H9 (cell line): ENCODE measurements at regions not wholly inside any gene's neighbourhood (a gene's known extent, or its start where the extent isn't known, plus 50 kb on each side); places are given as distances from the start of the nearest gene placed in this dataset.
A peak's percentile ranks its signal among the peaks of the same experiment; 100 is the strongest.

Source experiments
- DNase-seq: peaks from one replicate; pipeline ENCODE4 v3.0.0-alpha.2; 2017
- H2AFZ ChIP-seq: one replicate; pipeline ENCODE4 v1.6.1; 2013; ENCODE audit warnings: mild to moderate bottlenecking, low read length, control low read depth, moderate library complexity
- H2AK5ac ChIP-seq: 2 replicates; pipeline ENCODE4 v1.6.1; 2013; ENCODE audit warnings: low read length, control low read depth, mixed read lengths; ENCODE audit not compliant: insufficient read length
- H2BK120ac ChIP-seq: one replicate; pipeline ENCODE4 v1.6.1; 2013; ENCODE audit warnings: low read depth, mild to moderate bottlenecking, low read length, control low read depth, inconsistent platforms; ENCODE audit not compliant: poor library complexity, severe bottlenecking
- H2BK12ac ChIP-seq: 2 replicates; pipeline ENCODE4 v1.6.1; 2013; ENCODE audit warnings: low read length, control low read depth, mixed read lengths, low read depth; ENCODE audit not compliant: insufficient read length
- H2BK15ac ChIP-seq: 2 replicates; pipeline ENCODE4 v1.6.1; 2013; ENCODE audit warnings: low read depth, low read length, control low read depth
- H2BK20ac ChIP-seq: one replicate; pipeline ENCODE4 v1.6.1; 2013; ENCODE audit warnings: low read depth, mild to moderate bottlenecking, low read length, control low read depth, inconsistent platforms; ENCODE audit not compliant: poor library complexity, severe bottlenecking
- H2BK5ac ChIP-seq: 2 replicates; pipeline ENCODE4 v1.6.1; 2013; ENCODE audit warnings: low read length, control low read depth, mixed read lengths; ENCODE audit not compliant: insufficient read length
- H3K14ac ChIP-seq: 2 replicates; pipeline ENCODE4 v1.6.1; 2013; ENCODE audit warnings: low read length, control low read depth; ENCODE audit not compliant: insufficient read depth
- H3K18ac ChIP-seq: 2 replicates; pipeline ENCODE4 v1.6.1; 2013; ENCODE audit warnings: low read depth, mild to moderate bottlenecking, mixed read lengths, low read length, control low read depth; ENCODE audit not compliant: insufficient read length
- H3K23ac ChIP-seq: 2 replicates; pipeline ENCODE4 v1.6.1; 2013; ENCODE audit warnings: low read length, control low read depth, mixed read lengths, low read depth; ENCODE audit not compliant: insufficient read length
- H3K23me2 ChIP-seq: 2 replicates; pipeline ENCODE4 v1.6.1; 2013; ENCODE audit warnings: low read depth, mild to moderate bottlenecking, mixed read lengths, low read length, control low read depth; ENCODE audit not compliant: insufficient read length, poor library complexity, severe bottlenecking
- H3K27ac ChIP-seq: 2 replicates; pipeline ENCODE4 v1.5.1; 2013; ENCODE audit warnings: low read length, control low read depth, mixed read lengths, low read depth; ENCODE audit not compliant: insufficient read length
- H3K27me3 ChIP-seq: 2 replicates; pipeline ENCODE4 v1.6.1; 2013; ENCODE audit warnings: low read length, control low read depth, inconsistent platforms; ENCODE audit not compliant: insufficient read depth
- H3K4ac ChIP-seq: 2 replicates; pipeline ENCODE4 v1.6.1; 2013; ENCODE audit warnings: low read depth, mild to moderate bottlenecking, control low read depth, inconsistent platforms, low read length, moderate library complexity
- H3K4me1 ChIP-seq: 2 replicates; pipeline ENCODE4 v1.6.1; 2013; ENCODE audit warnings: low read length, control low read depth, inconsistent platforms; ENCODE audit not compliant: insufficient read depth
- H3K4me2 ChIP-seq: 2 replicates; pipeline ENCODE4 v1.6.1; 2013; ENCODE audit warnings: low read length, control low read depth, mixed read lengths; ENCODE audit not compliant: insufficient read length, insufficient read depth
- H3K56ac ChIP-seq: 2 replicates; pipeline ENCODE4 v1.6.1; 2013; ENCODE audit warnings: low read depth, mild to moderate bottlenecking, mixed read lengths, low read length, control low read depth; ENCODE audit not compliant: insufficient read length
- H3K79me1 ChIP-seq: 2 replicates; pipeline ENCODE4 v1.6.1; 2013; ENCODE audit warnings: low read depth, mild to moderate bottlenecking, moderate library complexity, low read length, control low read depth, inconsistent platforms; ENCODE audit not compliant: insufficient read depth, poor library complexity, severe bottlenecking
- H3K79me2 ChIP-seq: 2 replicates; pipeline ENCODE4 v1.6.1; 2013; ENCODE audit warnings: low read length, control low read depth, inconsistent platforms; ENCODE audit not compliant: insufficient read depth
- H3K9ac ChIP-seq: 2 replicates; pipeline ENCODE4 v1.6.1; 2013; ENCODE audit warnings: low read length, control low read depth, mixed read lengths; ENCODE audit not compliant: insufficient read length; ENCODE audit errors: extremely low read depth
- H3K9me3 ChIP-seq: one replicate; pipeline ENCODE4 v1.6.1; 2013; ENCODE audit warnings: low read depth, low read length, inconsistent platforms; ENCODE audit not compliant: control insufficient read depth
- H3T11ph ChIP-seq: one replicate; pipeline ENCODE4 v1.6.1; 2013; ENCODE audit warnings: mild to moderate bottlenecking, low read length, control low read depth, inconsistent platforms
- H4K20me1 ChIP-seq: one replicate; pipeline ENCODE4 v1.6.1; 2013; ENCODE audit not compliant: control insufficient read depth, insufficient read length, insufficient read depth
- H4K5ac ChIP-seq: 2 replicates; pipeline ENCODE4 v1.6.1; 2013; ENCODE audit warnings: low read depth, mild to moderate bottlenecking, mixed read lengths, low read length, control low read depth; ENCODE audit not compliant: insufficient read length
- H4K8ac ChIP-seq: replicated peaks from 2 replicates; pipeline ENCODE4 v1.6.1; 2013; ENCODE audit warnings: low read length, control low read depth, mixed read lengths, low read depth; ENCODE audit not compliant: insufficient read length
- H4K91ac ChIP-seq: 2 replicates; pipeline ENCODE4 v1.6.1; 2013; ENCODE audit warnings: low read depth, mild to moderate bottlenecking, moderate library complexity, mixed read lengths, low read length, control low read depth; ENCODE audit not compliant: insufficient read length
- H3K27ac Mint-ChIP-seq, 3 experiments: 2 replicates in 2 of 3; 3 replicates in 1 of 3; pipeline ENCODE4 v1.8.0; 2020 to 2021; ENCODE audit warnings: mixed read lengths in 3 of 3, mild to moderate bottlenecking in 1 of 3, moderate library complexity in 1 of 3
- H3K27me3 Mint-ChIP-seq: 2 replicates; pipeline ENCODE4 v1.8.0; 2021; ENCODE audit warnings: low read depth, mild to moderate bottlenecking, moderate library complexity, mixed read lengths
- H3K36me3 Mint-ChIP-seq, 3 experiments: 2 replicates in 2 of 3; 3 replicates in 1 of 3; pipeline ENCODE4 v1.8.0; 2020 to 2021; ENCODE audit warnings: low read depth in 3 of 3, mixed read lengths in 3 of 3; ENCODE audit not compliant: insufficient read depth in 1 of 3
- H3K4me1 Mint-ChIP-seq, 2 experiments: 2 replicates each; pipeline ENCODE4 v1.8.0; 2020; ENCODE audit warnings: mixed read lengths in 2 of 2
- H3K4me3 Mint-ChIP-seq, 2 experiments: 2 replicates in 1 of 2; 3 replicates in 1 of 2; pipeline ENCODE4 v1.8.0; 2020 to 2021; ENCODE audit warnings: mild to moderate bottlenecking in 2 of 2, mixed read lengths in 2 of 2, moderate library complexity in 1 of 2
- H3K9me3 Mint-ChIP-seq, 2 experiments: 2 replicates in 1 of 2; 3 replicates in 1 of 2; pipeline ENCODE4 v1.8.0; 2020; ENCODE audit warnings: mild to moderate bottlenecking in 2 of 2, mixed read lengths in 2 of 2, moderate library complexity in 1 of 2
- CTCF ChIP-seq: fragments of 200-600 bp; sonication (generic); conservative IDR thresholded peaks from 3 replicates; pipeline ENCODE4 v1.8.0; 2021; ENCODE audit warnings: antibody characterized with exemption, mild to moderate bottlenecking

DNA sequence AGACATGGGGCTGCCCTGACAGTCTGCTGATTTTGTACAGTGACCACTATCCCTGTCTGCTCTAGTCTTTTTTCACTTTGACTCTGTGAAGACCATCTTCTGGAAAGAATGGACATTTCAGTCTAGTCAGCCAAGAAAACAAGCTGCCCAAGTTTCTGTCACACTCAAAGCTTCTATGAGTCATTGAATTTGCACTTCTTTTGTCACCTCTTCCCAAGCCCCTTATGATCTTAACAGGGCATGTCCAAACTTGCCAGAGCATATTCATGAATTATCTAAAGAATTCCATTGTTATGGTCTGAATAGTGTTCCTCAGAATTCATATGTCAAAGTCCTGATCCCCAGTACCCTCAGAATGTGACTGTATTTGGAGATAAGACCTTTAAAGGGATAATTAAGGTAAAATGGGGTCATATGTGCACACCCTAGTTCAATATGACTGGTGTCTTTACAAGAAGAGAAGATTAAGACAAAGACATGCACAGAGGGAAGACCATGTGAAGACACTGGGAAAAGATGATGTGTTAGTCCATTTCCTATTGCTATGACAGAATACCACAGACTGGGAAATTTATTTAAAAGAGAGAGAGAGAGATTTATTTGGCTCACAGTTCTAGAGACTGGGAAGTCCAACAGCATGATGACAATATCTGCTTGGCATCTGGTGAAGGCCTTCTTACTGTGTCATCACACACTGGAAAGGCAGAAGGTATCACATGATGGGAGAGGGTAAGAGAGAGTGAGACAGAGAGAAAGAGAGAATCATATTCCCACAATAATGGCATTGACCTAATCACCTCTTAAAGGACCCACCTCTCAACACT, 242.6 kb downstream of the BTG1 start:
- no peak overlapping the region for H3K4me3 Mint-ChIP-seq
- H3K27ac ChIP-seq, result no peak overlapping the region
- no peaks in the 10 kb centered on the region for H3K79me1 ChIP-seq

More for the DNA sequence above, 242.6 kb downstream of the BTG1 start:
- no peak overlapping the region for H2BK12ac ChIP-seq
- H2BK5ac ChIP-seq, result no peak overlapping the region
- H3K18ac ChIP-seq, result no peak overlapping the region
- Mint-ChIP-seq H3K27ac (peak overlapping the region in 1 of 3 experiments; percentile 53; a peak in 1 of 7 replicates), H3K9me3 (peaks cover 12 to 16% of the 10 kb centered on the region in 2 experiments), H3K27me3 (no peaks in the 10 kb centered on the region), H3K4me1 (peaks cover 4 to 14% of the 10 kb centered on the region in 2 experiments; a peak in 3 of 4 replicates), H3K36me3 (peaks cover 5 to 24% (median 6%) of the 10 kb centered on the region in 3 experiments)
- no peak overlapping the region for H3K56ac ChIP-seq
- no peaks in the 10 kb centered on the region; the same call in 1 of the 2 replicates for H3K4me1 ChIP-seq
- H3K9me3 ChIP-seq, result no peaks in the 10 kb centered on the region
- no peak overlapping the region for H3K4ac ChIP-seq
- no peak overlapping the region for H4K5ac ChIP-seq
- no peak overlapping the region for H2BK120ac ChIP-seq
- H3K23me2 ChIP-seq, result no peaks in the 10 kb centered on the region
- no peaks in the 10 kb centered on the region for H3K27me3 ChIP-seq
- H4K20me1 ChIP-seq, result no peaks in the 10 kb centered on the region
- H2AK5ac ChIP-seq, result no peak overlapping the region
- H3K14ac ChIP-seq, result no peak overlapping the region
- DNase-seq, result no peak
- H3K79me2 ChIP-seq, result no peaks in the 10 kb centered on the region
- no peak overlapping the region for H2BK20ac ChIP-seq
- no peak overlapping the region for H3K23ac ChIP-seq
- no peak overlapping the region for H3T11ph ChIP-seq
- no peak overlapping the region for H4K91ac ChIP-seq
- no peak overlapping the region for H3K9ac ChIP-seq
- H3K4me2 ChIP-seq, result no peak overlapping the region
- H4K8ac ChIP-seq, result no peak overlapping the region
- no peak overlapping the region for H2AFZ ChIP-seq
- H2BK15ac ChIP-seq, result no peak overlapping the region
- TF ChIP-seq CTCF, result no peak
